Endothelial cell of umbilical vein (primary cell): ENCODE measurements at regions not wholly inside any gene's neighbourhood (a gene's known extent, or its start where the extent isn't known, plus 50 kb on each side); places are given as distances from the start of the nearest gene placed in this dataset.

Experiments
- BruUV-seq: library from RNA; stranded (reverse); fragments of 400-500 nt; replicated peaks from 2 replicates; lab custom pipeline; 2021; lab: Mats Ljungman, UMichigan
- CTCF ChIA-PET: fragments of 300-600, 350-600 bp; sonication (Branson Sonifier 250); formaldehyde crosslinking; loops from one replicate; lab custom pipeline; 2021; ENCODE audit warnings: antibody characterized with exemption, inconsistent platforms; lab: Charles Lee
- POLR2A ChIA-PET: fragments of 300-600, 350-600 bp; sonication (Branson Sonifier 250); formaldehyde crosslinking; loops from one replicate; lab custom pipeline; 2021; ENCODE audit warnings: antibody characterized with exemption, inconsistent platforms; lab: Charles Lee
- DNase-seq: peaks from one replicate; pipeline ENCODE4 v3.0.0-alpha.2; 2011; ENCODE audit warnings: low read depth, low spot score
- FAIRE-seq: peaks from 2 replicates; lab custom pipeline; 2011; peaks lifted over from hg19 to GRCh38; lab: Jason Lieb, UNC
- H2AFZ ChIP-seq: 2 replicates; pipeline ENCODE4 v1.6.0; 2012; ENCODE audit warnings: low read depth, low read length, control low read depth, inconsistent platforms
- H3K27ac ChIP-seq: 2 replicates; pipeline ENCODE4 v1.5.1; 2011; ENCODE audit warnings: low read depth, mild to moderate bottlenecking, control low read depth, low read length, moderate library complexity; ENCODE audit not compliant: insufficient read depth
- H3K27me3 ChIP-seq, 2 experiments: 2 replicates each; pipeline versions ENCODE4 v1.6.0 to v1.6.1; 2011; ENCODE audit warnings: low read length in 2 of 2, mixed read lengths in 1 of 2; ENCODE audit not compliant: control insufficient read depth in 2 of 2, insufficient read depth in 2 of 2
- H3K36me3 ChIP-seq, 2 experiments: 2 replicates in 1 of 2; 3 replicates in 1 of 2; pipeline ENCODE4 v1.5.1; 2011; ENCODE audit warnings: low read length in 2 of 2, mild to moderate bottlenecking in 1 of 2, moderate library complexity in 1 of 2; ENCODE audit not compliant: control insufficient read depth in 2 of 2, insufficient read depth in 2 of 2; ENCODE audit errors: extremely low read depth in 1 of 2
- H3K4me1 ChIP-seq: 3 replicates; pipeline ENCODE4 v1.5.1; 2011; ENCODE audit warnings: mild to moderate bottlenecking, low read length; ENCODE audit not compliant: control insufficient read depth, insufficient read depth; ENCODE audit errors: extremely low read depth
- H3K4me2 ChIP-seq: 2 replicates; pipeline ENCODE4 v1.6.1; 2011; ENCODE audit warnings: low read length, control low read depth, mixed read lengths; ENCODE audit not compliant: insufficient read depth
- H3K4me3 ChIP-seq, 3 experiments: fragments of 200-600 bp in 1 of 3; sonication (generic), shearing (Covaris generic) in 1 of 3; replicated peaks in 1 of 3; 2 replicates each; pipeline ENCODE4 v1.5.1; 2011 to 2016; ENCODE audit warnings: control low read depth in 3 of 3, low read length in 3 of 3, mild to moderate bottlenecking in 2 of 3, inconsistent platforms in 1 of 3, low read depth in 1 of 3, moderate library complexity in 1 of 3; ENCODE audit not compliant: insufficient read depth in 1 of 3
- H3K79me2 ChIP-seq: 2 replicates; pipeline ENCODE4 v1.6.0; 2012; ENCODE audit warnings: low read length, inconsistent platforms; ENCODE audit not compliant: control insufficient read depth, insufficient read depth
- H3K9ac ChIP-seq: replicated peaks from 2 replicates; pipeline ENCODE3; 2011; ENCODE audit warnings: low read length, control low read depth; ENCODE audit not compliant: insufficient read depth; ENCODE audit errors: extremely low read depth
- H3K9me1 ChIP-seq: replicated peaks from 3 replicates; pipeline ENCODE4 v1.6.0; 2011; ENCODE audit warnings: mild to moderate bottlenecking, low read length; ENCODE audit not compliant: control insufficient read depth, insufficient read depth; ENCODE audit errors: extremely low read depth
- H3K9me3 ChIP-seq: replicated peaks from 2 replicates; pipeline ENCODE4 v1.5.1; 2012; ENCODE audit warnings: low read length, inconsistent platforms; ENCODE audit not compliant: control insufficient read depth, insufficient read depth
- H4K20me1 ChIP-seq: replicated peaks from 2 replicates; pipeline ENCODE3; 2011; ENCODE audit warnings: mild to moderate bottlenecking, low read length; ENCODE audit not compliant: control insufficient read depth, insufficient read depth; ENCODE audit errors: extremely low read depth
- CTCF ChIP-seq, 2 donors: IDR thresholded peaks; 1 replicate in 1 of 2; 2 replicates in 1 of 2; pipeline ENCODE4 v1.5.1; 2011; ENCODE audit warnings: low read length in 2 of 2, mild to moderate bottlenecking in 2 of 2, moderate library complexity in 2 of 2, control low read depth in 1 of 2, inconsistent platforms in 1 of 2, low read depth in 1 of 2; ENCODE audit not compliant: insufficient read depth in 1 of 2; ENCODE audit errors: extremely low read depth in 1 of 2
- EZH2 ChIP-seq: IDR thresholded peaks from 2 replicates; pipeline ENCODE4 v1.6.1; 2012; ENCODE audit warnings: borderline replicate concordance, low read depth, mild to moderate bottlenecking, moderate library complexity, low read length, inconsistent platforms; ENCODE audit not compliant: severe bottlenecking
- FOS ChIP-seq: IDR thresholded peaks from 2 replicates; pipeline ENCODE4 v1.6.1; 2011; ENCODE audit warnings: mild to moderate bottlenecking, low read length, moderate library complexity, borderline replicate concordance; ENCODE audit not compliant: insufficient read depth
- GATA2 ChIP-seq: IDR thresholded peaks from 2 replicates; pipeline ENCODE4 v1.7.0; 2011; ENCODE audit warnings: low read depth, mild to moderate bottlenecking, moderate library complexity, mixed read lengths, low read length; ENCODE audit not compliant: insufficient read length, insufficient read depth
- JUN ChIP-seq: IDR thresholded peaks from 2 replicates; pipeline ENCODE4 v1.6.1; 2011; ENCODE audit warnings: borderline replicate concordance, low read depth; ENCODE audit not compliant: insufficient read length, insufficient read depth
- MAX ChIP-seq: IDR thresholded peaks from 2 replicates; pipeline ENCODE4 v1.6.1; 2011; ENCODE audit not compliant: insufficient read depth, insufficient read length
- MYC ChIP-seq: IDR thresholded peaks from one replicate; pipeline ENCODE4 v1.6.1; 2011; ENCODE audit warnings: mild to moderate bottlenecking, low read depth, low read length
- POLR2A ChIP-seq: IDR thresholded peaks from 2 replicates; pipeline ENCODE4 v1.6.1; 2012; ENCODE audit warnings: low read depth, mild to moderate bottlenecking, control low read depth, low read length
- POLR2AphosphoS5 ChIP-seq: IDR thresholded peaks from 2 replicates; pipeline ENCODE4 v1.6.1; 2012; ENCODE audit warnings: low read depth, mild to moderate bottlenecking, control low read depth, low read length, moderate library complexity; ENCODE audit not compliant: insufficient read depth
- dilution Hi-C: fragments of 300-500 bp; cut with MboI; formaldehyde crosslinking; loops from one replicate; pipeline ENCODE4 v1.15.0; 2019; ENCODE audit warnings: low sequenced_read_pairs; ENCODE audit not compliant: extremely low pct_ligation_motif_present
- intact Hi-C: fragments of 100-400 bp; cut with micrococcal nuclease; formaldehyde crosslinking; loops from one replicate; pipeline ENCODE4 v1.10.0; 2022

- Histone ChIP-seq H3K79me2 (no peaks in the 10 kb centered on the region), H3K9me3 (no peaks in the 10 kb centered on the region), H3K9ac (no peak overlapping the region), H3K4me3 (no peak overlapping the region), H3K4me1 (peaks cover 27% of the 10 kb centered on the region), H2AFZ (no peak overlapping the region), H3K27ac (no peak overlapping the region), H3K9me1 (no peaks in the 10 kb centered on the region), H3K36me3 (no peaks in the 10 kb centered on the region), H4K20me1 (no peaks in the 10 kb centered on the region), H3K27me3 (no peaks in the 10 kb centered on the region), H3K4me2 (no peak overlapping the region)
- no peak for DNase-seq
- intact Hi-C loops (no loop called here), dilution Hi-C loops (no loop called here)
- no TSS peak for BruUV-seq
- TF ChIP-seq EZH2 (no peak), FOS (peak; percentile 48), GATA2 (no peak), POLR2AphosphoS5 (no peak)
- POLR2A ChIA-PET, result no interaction called here
- CTCF ChIA-PET, result interaction anchor here (0.7 kb wide), 1 partner anchor 12 kb away, joined by 3 read pairs; no protein-coding TSS in a partner anchor
- FAIRE-seq, result peak; percentile 18
These were observed 675.3 kb downstream of the DIAPH3 start for GRCh38 chr13:59488436-59488835.

GRCh38 chr13:59490651-59491050, 673.1 kb downstream of the DIAPH3 start:
- TF ChIP-seq JUN (no peak), GATA2 (no peak), MYC (no peak), EZH2 (no peak), POLR2A (no peak), MAX (no peak), FOS (no peak), POLR2AphosphoS5 (no peak), CTCF (IDR thresholded peaks at IDR 0.05; ENCODE audit: extremely low read depth in 1 of 2, insufficient read depth in 1 of 2, low read depth in 1 of 2, low read length in 2 of 2) (no peak)
- H3K79me2 ChIP-seq, result no peaks in the 10 kb centered on the region
- ChIA-PET POLR2A (interaction anchor here (0.5 kb wide), 1 partner anchor 134 kb away, joined by 3 read pairs; no protein-coding TSS in a partner anchor), CTCF (interaction anchor here (1.0 to 1.9 kb wide), 2 partner anchors 41 to 1866 kb away, joined by 3 to 6 read pairs; no protein-coding TSS in a partner anchor)
- no peaks in the 10 kb centered on the region for H3K9me3 ChIP-seq
- H3K4me3 ChIP-seq, result no peak overlapping the region
- H3K4me2 ChIP-seq, result no peak overlapping the region
- intact Hi-C loops (loop anchor here (5.0 to 10.0 kb wide), 2 partner anchors 177 to 414 kb away; no protein-coding TSS in a partner anchor), dilution Hi-C loops (no loop called here)
- DNase-seq (no peak), FAIRE-seq (no peak)
- H3K9ac ChIP-seq, result no peak overlapping the region
- H3K27ac ChIP-seq, result no peak overlapping the region
- BruUV-seq, result no TSS peak
- H2AFZ ChIP-seq, result no peak overlapping the region
- H3K36me3 ChIP-seq, result no peaks in the 10 kb centered on the region
- H3K27me3 ChIP-seq, result no peaks in the 10 kb centered on the region
- H4K20me1 ChIP-seq, result no peaks in the 10 kb centered on the region
- peaks cover 43% of the 10 kb centered on the region for H3K4me1 ChIP-seq
- H3K9me1 ChIP-seq, result no peaks in the 10 kb centered on the region
